Mesothelial cell of epicardium (in vitro differentiated cells): ENCODE measurements at regions not wholly inside any gene's neighbourhood (a gene's known extent, or its start where the extent isn't known, plus 50 kb on each side); places are given as distances from the start of the nearest gene placed in this dataset.

Experiments
- DNase-seq, 2 experiments: peaks; one replicate each; pipeline ENCODE4 v3.0.0; 2021; ENCODE audit warnings: low spot score in 2 of 2; ENCODE audit not compliant: unreplicated experiment in 2 of 2
- H3K27ac Mint-ChIP-seq: 2 replicates; pipeline ENCODE4 v1.8.0; 2021; ENCODE audit warnings: mixed read lengths
- H3K27me3 Mint-ChIP-seq: 2 replicates; pipeline ENCODE4 v1.8.0; 2021; ENCODE audit warnings: low read depth, mixed read lengths
- H3K36me3 Mint-ChIP-seq: 2 replicates; pipeline ENCODE4 v1.8.0; 2021; ENCODE audit warnings: mixed read lengths
- H3K4me1 Mint-ChIP-seq: 2 replicates; pipeline ENCODE4 v1.8.0; 2021; ENCODE audit warnings: mixed read lengths
- H3K4me3 Mint-ChIP-seq: 2 replicates; pipeline ENCODE4 v1.8.0; 2021; ENCODE audit warnings: mild to moderate bottlenecking, moderate library complexity, mixed read lengths
- H3K9me3 Mint-ChIP-seq: 2 replicates; pipeline ENCODE4 v1.8.0; 2021; ENCODE audit warnings: mixed read lengths
- CTCF ChIP-seq: fragments of 200-600 bp; sonication (generic); IDR thresholded peaks from one replicate; pipeline ENCODE4 v1.5.0; 2021; ENCODE audit warnings: antibody characterized with exemption; ENCODE audit not compliant: unreplicated experiment

GRCh38 chr14:85892251-85892650 is 362.3 kb downstream of the FLRT2 start:
- Mint-ChIP-seq H3K27ac (no peak overlapping the region), H3K27me3 (peaks cover 2% of the 10 kb centered on the region), H3K36me3 (no peaks in the 10 kb centered on the region), H3K4me1 (no peaks in the 10 kb centered on the region), H3K9me3 (no peaks in the 10 kb centered on the region), H3K4me3 (no peak overlapping the region)
- DNase-seq = no peak
- no peak for TF ChIP-seq CTCF

- Mint-ChIP-seq H3K9me3 (no peaks in the 10 kb centered on the region), H3K36me3 (no peaks in the 10 kb centered on the region), H3K27ac (no peak overlapping the region), H3K27me3 (no peaks in the 10 kb centered on the region), H3K4me1 (no peaks in the 10 kb centered on the region), H3K4me3 (no peak overlapping the region)
- no peak for DNase-seq
- no peak for TF ChIP-seq CTCF
Observed at GRCh38 chr14:85883966-85884365, 354.0 kb downstream of the FLRT2 start.

GRCh38 chr14:85883101-85883500 is 353.2 kb downstream of the FLRT2 start:
- no peak overlapping the region for H3K27ac Mint-ChIP-seq
- no peaks in the 10 kb centered on the region for H3K36me3 Mint-ChIP-seq
- no peak overlapping the region for H3K4me3 Mint-ChIP-seq
- no peaks in the 10 kb centered on the region for H3K27me3 Mint-ChIP-seq
- TF ChIP-seq CTCF = no peak
- H3K9me3 Mint-ChIP-seq = no peaks in the 10 kb centered on the region
- no peak for DNase-seq
- H3K4me1 Mint-ChIP-seq = no peaks in the 10 kb centered on the region

- DNase-seq = no peak
- Mint-ChIP-seq H3K36me3 (no peaks in the 10 kb centered on the region), H3K4me1 (no peaks in the 10 kb centered on the region), H3K4me3 (no peak overlapping the region), H3K27me3 (no peaks in the 10 kb centered on the region), H3K27ac (no peak overlapping the region), H3K9me3 (no peaks in the 10 kb centered on the region)
- no peak for TF ChIP-seq CTCF
Observed at GRCh38 chr14:85881935-85882334, 352.0 kb downstream of the FLRT2 start.

- Mint-ChIP-seq H3K27ac (no peak overlapping the region), H3K27me3 (no peaks in the 10 kb centered on the region), H3K4me1 (no peaks in the 10 kb centered on the region), H3K9me3 (no peaks in the 10 kb centered on the region), H3K4me3 (no peak overlapping the region), H3K36me3 (no peaks in the 10 kb centered on the region)
- no peak for DNase-seq
- no peak for TF ChIP-seq CTCF
Observed at GRCh38 chr14:85878874-85879273, 348.9 kb downstream of the FLRT2 start.

- no peak overlapping the region for H3K27ac Mint-ChIP-seq
- no peaks in the 10 kb centered on the region for H3K27me3 Mint-ChIP-seq
- H3K4me1 Mint-ChIP-seq = no peaks in the 10 kb centered on the region
- no peak overlapping the region for H3K4me3 Mint-ChIP-seq
- DNase-seq = no peak
- peaks cover 3% of the 10 kb centered on the region for H3K9me3 Mint-ChIP-seq
- no peaks in the 10 kb centered on the region for H3K36me3 Mint-ChIP-seq
- TF ChIP-seq CTCF = no peak
Observed at GRCh38 chr14:85873006-85873405, 343.1 kb downstream of the FLRT2 start.
